H1 (cell line): ENCODE measurements at regions not wholly inside any gene's neighbourhood (a gene's known extent, or its start where the extent isn't known, plus 50 kb on each side); places are given as distances from the start of the nearest gene placed in this dataset.

Source experiments
- HDAC2 ChIP-seq, 2 experiments: fragments of 300-600 bp in 1 of 2; sonication (generic) in 1 of 2; IDR thresholded peaks; 2 replicates each; pipeline ENCODE4 v1.6.1; 2011 to 2012; ENCODE audit warnings: low read depth in 2 of 2, low read length in 2 of 2, mild to moderate bottlenecking in 2 of 2, moderate library complexity in 2 of 2, borderline replicate concordance in 1 of 2, inconsistent platforms in 1 of 2
- RAD21 ChIP-seq, 2 experiments: IDR thresholded peaks in 1 of 2; conservative IDR thresholded peaks in 1 of 2; 2 replicates each; pipeline ENCODE4 v1.6.1; 2011; ENCODE audit warnings: low read depth in 2 of 2, low read length in 2 of 2, improper control_type of control experiment in 1 of 2, inconsistent platforms in 1 of 2, mild to moderate bottlenecking in 1 of 2, moderate library complexity in 1 of 2

DNA sequence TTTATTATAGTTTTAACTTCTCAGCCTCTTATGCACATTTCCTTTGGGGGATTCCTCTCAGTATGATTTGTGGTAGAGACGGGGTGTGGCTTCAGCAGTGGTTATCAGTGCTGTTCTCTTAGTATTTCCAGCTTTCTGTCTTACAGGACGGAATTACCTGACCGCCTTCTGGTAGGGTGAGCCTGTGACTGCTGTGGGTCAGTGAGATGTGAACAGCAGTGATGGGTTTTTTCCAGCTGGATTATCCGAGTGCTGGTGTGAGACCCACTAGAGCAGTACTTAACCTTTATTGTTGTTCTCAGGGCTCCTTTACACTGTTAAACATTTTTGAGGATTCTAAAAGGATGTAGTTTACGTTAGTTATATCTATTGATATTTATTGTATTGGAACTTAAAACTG, 135.2 kb downstream of the SLIT2 start:
- TF ChIP-seq HDAC2 (IDR thresholded peaks at IDR 0.05; ENCODE audit: borderline replicate concordance in 1 of 2, low read depth in 2 of 2, low read length in 2 of 2): no peak
- TF ChIP-seq RAD21 (IDR thresholded peaks at IDR 0.05 in 1 of 2, conservative IDR thresholded peaks at IDR 0.05 in 1 of 2; ENCODE audit: low read depth in 2 of 2, low read length in 2 of 2): no peak
